PFSK-1 (cell line): ENCODE measurements at regions not wholly inside any gene's neighbourhood (a gene's known extent, or its start where the extent isn't known, plus 50 kb on each side); places are given as distances from the start of the nearest gene placed in this dataset.

ENCODE experiments used
- FOXP2 ChIP-seq: optimal IDR thresholded peaks from 2 replicates; pipeline ENCODE3; 2011; ENCODE audit warnings: borderline replicate concordance, control low read depth, inconsistent platforms; ENCODE audit not compliant: insufficient read depth; ENCODE audit errors: extremely low read length, extremely low read depth
- POLR2AphosphoS5 ChIP-seq: IDR thresholded peaks from 2 replicates; pipeline ENCODE4 v1.6.1; 2012; ENCODE audit warnings: low read depth, mild to moderate bottlenecking, control low read depth, low read length, moderate library complexity
- SIN3A ChIP-seq: IDR thresholded peaks from 2 replicates; pipeline ENCODE4 v1.6.1; 2012; ENCODE audit warnings: mild to moderate bottlenecking, low read length, moderate library complexity, borderline replicate concordance; ENCODE audit not compliant: insufficient read depth
- TAF1 ChIP-seq: IDR thresholded peaks from 2 replicates; pipeline ENCODE4 v1.6.1; 2012; ENCODE audit warnings: low read length, control low read depth, borderline replicate concordance; ENCODE audit not compliant: insufficient read depth
- TF ChIP-seq, protein P1 (sequence below), 2 experiments: IDR thresholded peaks; 2 replicates each; pipeline versions ENCODE4 v1.6.1 to v1.8.0; 2011 to 2012; ENCODE audit warnings: low read depth in 2 of 2, low read length in 2 of 2, control low read depth in 1 of 2, inconsistent platforms in 1 of 2, mild to moderate bottlenecking in 1 of 2, moderate library complexity in 1 of 2; ENCODE audit not compliant: insufficient read depth in 1 of 2

DNA sequence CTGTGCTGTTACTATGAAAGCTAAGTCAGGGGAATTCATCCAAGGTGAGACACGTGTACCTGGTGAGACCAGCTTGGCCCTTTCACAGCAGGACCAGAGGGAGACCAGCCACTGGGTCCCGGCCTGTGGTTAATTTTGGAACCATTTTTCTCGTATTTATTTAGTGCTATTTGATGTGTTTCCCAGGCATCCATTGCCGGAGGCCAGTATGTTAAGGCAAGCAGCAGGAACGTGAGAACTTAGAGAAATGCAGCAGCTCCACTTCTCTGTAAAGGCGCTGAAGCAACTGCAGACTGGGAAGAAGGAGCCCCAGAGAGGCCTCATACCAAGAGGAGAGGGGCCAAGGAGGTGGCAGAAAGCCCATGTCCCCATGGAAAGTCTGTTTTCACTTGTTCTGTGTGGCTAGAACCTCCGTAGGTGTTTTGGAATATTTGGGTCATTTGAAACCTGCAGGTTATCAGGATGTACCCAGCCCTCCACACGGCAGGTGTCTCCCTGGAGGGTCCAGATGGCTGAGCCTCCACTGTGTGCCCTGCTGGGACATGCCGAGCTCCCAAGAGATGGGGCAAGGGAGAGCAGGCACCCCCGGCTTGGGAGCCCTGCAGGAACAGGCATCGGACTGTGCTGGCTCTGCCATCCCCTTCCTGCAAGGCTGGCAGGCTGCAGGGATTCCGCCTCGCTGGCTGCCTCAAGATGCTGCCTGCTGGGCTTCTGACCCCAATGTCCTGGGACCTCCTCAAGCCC lies 256.0 kb upstream of the RAB6C start:
- TF ChIP-seq SIN3A (no peak), POLR2AphosphoS5 (no peak), FOXP2 (no peak), TAF1 (no peak)
- TF ChIP-seq, protein P1, sequence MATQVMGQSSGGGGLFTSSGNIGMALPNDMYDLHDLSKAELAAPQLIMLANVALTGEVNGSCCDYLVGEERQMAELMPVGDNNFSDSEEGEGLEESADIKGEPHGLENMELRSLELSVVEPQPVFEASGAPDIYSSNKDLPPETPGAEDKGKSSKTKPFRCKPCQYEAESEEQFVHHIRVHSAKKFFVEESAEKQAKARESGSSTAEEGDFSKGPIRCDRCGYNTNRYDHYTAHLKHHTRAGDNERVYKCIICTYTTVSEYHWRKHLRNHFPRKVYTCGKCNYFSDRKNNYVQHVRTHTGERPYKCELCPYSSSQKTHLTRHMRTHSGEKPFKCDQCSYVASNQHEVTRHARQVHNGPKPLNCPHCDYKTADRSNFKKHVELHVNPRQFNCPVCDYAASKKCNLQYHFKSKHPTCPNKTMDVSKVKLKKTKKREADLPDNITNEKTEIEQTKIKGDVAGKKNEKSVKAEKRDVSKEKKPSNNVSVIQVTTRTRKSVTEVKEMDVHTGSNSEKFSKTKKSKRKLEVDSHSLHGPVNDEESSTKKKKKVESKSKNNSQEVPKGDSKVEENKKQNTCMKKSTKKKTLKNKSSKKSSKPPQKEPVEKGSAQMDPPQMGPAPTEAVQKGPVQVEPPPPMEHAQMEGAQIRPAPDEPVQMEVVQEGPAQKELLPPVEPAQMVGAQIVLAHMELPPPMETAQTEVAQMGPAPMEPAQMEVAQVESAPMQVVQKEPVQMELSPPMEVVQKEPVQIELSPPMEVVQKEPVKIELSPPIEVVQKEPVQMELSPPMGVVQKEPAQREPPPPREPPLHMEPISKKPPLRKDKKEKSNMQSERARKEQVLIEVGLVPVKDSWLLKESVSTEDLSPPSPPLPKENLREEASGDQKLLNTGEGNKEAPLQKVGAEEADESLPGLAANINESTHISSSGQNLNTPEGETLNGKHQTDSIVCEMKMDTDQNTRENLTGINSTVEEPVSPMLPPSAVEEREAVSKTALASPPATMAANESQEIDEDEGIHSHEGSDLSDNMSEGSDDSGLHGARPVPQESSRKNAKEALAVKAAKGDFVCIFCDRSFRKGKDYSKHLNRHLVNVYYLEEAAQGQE (IDR thresholded peaks at IDR 0.05; ENCODE audit: insufficient read depth in 1 of 2, low read depth in 2 of 2, low read length in 2 of 2): no peak

DNA sequence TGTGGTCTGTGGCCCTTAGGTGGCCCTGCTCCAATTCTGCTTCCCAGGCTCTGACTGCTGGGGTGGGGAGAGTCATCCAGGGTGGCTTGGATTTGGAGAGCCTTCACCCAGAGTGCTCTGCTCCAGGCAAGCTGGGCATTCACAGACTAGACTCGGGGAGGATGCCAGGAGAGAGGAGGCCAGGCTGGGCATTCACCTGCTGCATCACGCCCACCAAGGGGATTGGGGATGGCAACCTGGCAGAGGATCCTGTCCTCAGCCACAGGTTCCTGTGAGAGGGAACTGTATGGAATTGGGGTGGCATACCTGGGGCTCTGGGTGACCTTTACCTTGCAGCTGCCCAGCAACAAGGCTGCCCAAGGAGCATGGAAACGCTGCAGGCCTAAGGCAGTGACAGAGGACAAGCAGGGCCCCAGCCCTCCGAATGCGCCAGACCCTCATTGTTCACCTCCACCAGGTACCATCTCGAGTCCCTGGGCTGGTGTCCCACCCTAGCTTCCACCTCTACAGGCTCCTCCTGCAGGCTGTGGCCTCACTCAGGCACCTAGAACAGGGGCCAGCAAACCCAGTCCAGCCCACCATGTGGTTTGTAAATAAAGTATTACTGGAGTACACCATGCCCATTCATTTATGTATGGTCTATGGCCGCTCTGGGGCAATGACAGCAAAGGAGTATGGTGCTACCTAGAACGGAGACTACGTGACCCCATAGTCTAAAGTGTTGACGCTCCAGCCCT lies 255.3 kb upstream of the RAB6C start:
- TF ChIP-seq, protein P1 (IDR thresholded peaks at IDR 0.05; ENCODE audit: insufficient read depth in 1 of 2, low read depth in 2 of 2, low read length in 2 of 2): no peak
- no peak for TF ChIP-seq TAF1
- TF ChIP-seq POLR2AphosphoS5: no peak
- no peak for TF ChIP-seq SIN3A
- TF ChIP-seq FOXP2: no peak

DNA sequence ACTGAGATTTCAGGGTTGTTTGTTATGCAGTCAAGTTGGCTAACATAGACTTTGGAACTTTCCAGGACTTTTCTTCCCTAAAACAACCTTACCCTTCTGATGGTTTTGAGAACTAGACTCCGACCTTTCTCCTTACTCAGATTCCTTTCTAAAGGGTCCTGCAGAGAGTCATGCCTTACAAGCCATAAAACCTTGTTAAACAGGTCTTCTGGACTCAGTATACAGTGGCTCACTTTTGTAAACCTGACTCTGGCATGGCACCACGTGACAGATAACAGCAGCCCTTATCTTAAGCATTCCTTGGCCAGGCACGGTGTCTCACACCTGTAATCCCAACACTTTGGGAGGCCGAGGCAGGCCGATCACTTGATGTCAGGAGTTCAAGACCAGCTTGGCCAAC lies 253.2 kb upstream of the RAB6C start:
- TF ChIP-seq, protein P1 (IDR thresholded peaks at IDR 0.05; ENCODE audit: insufficient read depth in 1 of 2, low read depth in 2 of 2, low read length in 2 of 2): no peak
- TF ChIP-seq TAF1: no peak
- TF ChIP-seq SIN3A: no peak
- no peak for TF ChIP-seq FOXP2
- TF ChIP-seq POLR2AphosphoS5: no peak

DNA sequence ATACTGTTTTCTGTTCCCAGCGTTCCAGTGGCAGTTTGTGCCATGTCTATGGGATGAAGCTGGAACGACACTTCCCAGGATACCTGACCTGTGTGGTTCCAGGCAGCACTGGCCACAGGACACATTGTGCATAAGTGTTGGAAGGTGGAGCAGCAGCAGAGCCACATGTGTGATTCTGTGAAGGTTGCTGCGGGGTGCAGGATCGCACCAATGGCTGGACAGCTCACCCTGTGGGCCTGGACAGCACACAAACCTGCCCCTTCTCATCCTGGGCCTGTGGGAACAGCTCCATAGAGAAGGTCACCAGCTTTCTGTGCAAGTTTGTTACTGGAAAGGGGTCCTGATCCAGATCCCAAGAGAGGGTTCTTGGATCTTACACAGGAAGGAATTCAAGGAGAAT lies 252.2 kb upstream of the RAB6C start:
- TF ChIP-seq POLR2AphosphoS5: no peak
- TF ChIP-seq, protein P1 (IDR thresholded peaks at IDR 0.05; ENCODE audit: insufficient read depth in 1 of 2, low read depth in 2 of 2, low read length in 2 of 2): no peak
- TF ChIP-seq SIN3A: no peak
- TF ChIP-seq TAF1: no peak
- TF ChIP-seq FOXP2: no peak
